D721Med (cell line): ENCODE measurements at regions not wholly inside any gene's neighbourhood (a gene's known extent, or its start where the extent isn't known, plus 50 kb on each side); places are given as distances from the start of the nearest gene placed in this dataset.
"Not testable (repeated sequence)": the region's sequence is repeated elsewhere in the genome, so short reads cannot be mapped to it uniquely, and the experiment has no call there.

Experiments used
- DNase-seq: peaks from one replicate; pipeline ENCODE4 v3.0.0; 2011; ENCODE audit warnings: low spot score; ENCODE audit not compliant: insufficient read length
- FAIRE-seq: peaks from 2 replicates; lab custom pipeline; 2011; peaks lifted over from hg19 to GRCh38; lab: Jason Lieb, UNC
- TF ChIP-seq, protein P1 (sequence below): IDR thresholded peaks from 2 replicates; pipeline ENCODE4 v1.5.1; 2012; ENCODE audit warnings: mild to moderate bottlenecking, control low read depth; ENCODE audit not compliant: insufficient read depth; ENCODE audit errors: missing control alignments

DNA sequence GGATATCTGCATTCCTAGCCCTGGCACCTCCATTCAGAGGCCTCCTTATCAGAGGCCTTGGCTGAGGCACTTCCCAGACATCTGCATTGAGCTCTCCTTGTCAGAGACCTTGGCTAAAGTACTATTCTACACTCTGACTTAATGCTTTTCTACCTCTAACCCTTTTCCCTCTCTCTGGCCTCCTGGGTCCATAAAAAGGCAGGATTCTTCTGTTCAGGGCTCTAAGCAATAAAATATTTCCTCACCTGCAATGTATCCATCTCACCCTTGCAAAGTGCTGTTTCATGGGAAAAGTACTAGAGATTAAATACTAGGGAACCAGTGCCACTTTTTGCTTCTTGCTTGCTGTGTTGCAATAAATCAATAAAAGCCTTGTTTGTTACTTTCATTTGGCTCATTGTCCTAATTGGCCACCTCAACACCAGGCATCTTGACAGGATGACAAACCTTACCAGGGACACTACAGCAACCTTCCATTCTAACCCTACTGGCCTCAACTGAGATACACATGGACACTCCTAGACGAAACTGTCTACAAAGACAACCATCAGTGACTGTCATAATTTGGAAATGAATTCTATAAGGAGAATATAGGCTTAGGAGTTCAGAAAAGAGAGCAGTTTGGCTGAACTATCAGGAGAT, 106.5 kb upstream of the SETMAR start:
- TF ChIP-seq, protein P1, sequence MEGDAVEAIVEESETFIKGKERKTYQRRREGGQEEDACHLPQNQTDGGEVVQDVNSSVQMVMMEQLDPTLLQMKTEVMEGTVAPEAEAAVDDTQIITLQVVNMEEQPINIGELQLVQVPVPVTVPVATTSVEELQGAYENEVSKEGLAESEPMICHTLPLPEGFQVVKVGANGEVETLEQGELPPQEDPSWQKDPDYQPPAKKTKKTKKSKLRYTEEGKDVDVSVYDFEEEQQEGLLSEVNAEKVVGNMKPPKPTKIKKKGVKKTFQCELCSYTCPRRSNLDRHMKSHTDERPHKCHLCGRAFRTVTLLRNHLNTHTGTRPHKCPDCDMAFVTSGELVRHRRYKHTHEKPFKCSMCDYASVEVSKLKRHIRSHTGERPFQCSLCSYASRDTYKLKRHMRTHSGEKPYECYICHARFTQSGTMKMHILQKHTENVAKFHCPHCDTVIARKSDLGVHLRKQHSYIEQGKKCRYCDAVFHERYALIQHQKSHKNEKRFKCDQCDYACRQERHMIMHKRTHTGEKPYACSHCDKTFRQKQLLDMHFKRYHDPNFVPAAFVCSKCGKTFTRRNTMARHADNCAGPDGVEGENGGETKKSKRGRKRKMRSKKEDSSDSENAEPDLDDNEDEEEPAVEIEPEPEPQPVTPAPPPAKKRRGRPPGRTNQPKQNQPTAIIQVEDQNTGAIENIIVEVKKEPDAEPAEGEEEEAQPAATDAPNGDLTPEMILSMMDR, result no peak
- no peak for FAIRE-seq

DNA sequence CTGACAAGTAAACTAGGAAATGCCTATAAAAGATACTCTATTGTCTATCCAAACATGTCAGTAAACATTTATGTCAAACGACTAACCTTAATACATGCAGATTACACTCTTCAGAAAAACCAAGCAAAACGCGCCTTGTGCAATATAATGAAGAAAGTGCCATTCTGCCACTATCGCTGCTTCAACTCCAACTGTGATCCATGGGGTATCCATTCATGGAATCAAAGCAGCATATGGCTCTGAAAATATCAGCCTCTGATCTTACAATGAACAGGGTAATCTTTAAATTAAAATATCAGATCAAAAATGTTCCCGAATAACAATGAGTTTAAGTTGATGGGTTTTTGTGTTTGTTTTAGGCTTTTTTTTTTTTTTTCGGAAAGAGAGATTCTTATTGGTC, 105.5 kb upstream of the SETMAR start:
- no peak for FAIRE-seq
- DNase-seq, result no peak
- TF ChIP-seq, protein P1, result no peak

More for the DNA sequence above, 106.5 kb upstream of the SETMAR start:
- no peak for DNase-seq

DNA sequence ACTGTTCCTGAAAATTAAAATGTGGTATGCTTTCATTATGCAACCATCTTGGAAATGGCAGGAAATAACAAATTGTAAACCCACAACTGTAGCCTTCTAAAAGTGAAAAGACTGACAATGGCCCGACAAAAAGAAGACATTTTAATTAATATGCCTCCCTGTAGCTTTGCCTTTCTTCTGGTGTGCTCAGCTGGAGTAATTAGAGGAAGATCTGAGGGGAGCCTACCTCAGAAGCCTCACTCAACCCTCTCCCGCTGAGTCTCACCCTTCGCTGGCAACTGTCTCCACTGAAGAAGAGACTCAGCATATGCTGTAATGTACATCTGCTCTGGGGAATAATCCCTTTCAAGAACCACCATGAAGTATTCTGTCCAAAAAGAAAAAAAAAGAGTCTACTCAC, 104.7 kb upstream of the SETMAR start:
- DNase-seq, result no peak
- TF ChIP-seq, protein P1, result no peak
- no peak for FAIRE-seq

DNA sequence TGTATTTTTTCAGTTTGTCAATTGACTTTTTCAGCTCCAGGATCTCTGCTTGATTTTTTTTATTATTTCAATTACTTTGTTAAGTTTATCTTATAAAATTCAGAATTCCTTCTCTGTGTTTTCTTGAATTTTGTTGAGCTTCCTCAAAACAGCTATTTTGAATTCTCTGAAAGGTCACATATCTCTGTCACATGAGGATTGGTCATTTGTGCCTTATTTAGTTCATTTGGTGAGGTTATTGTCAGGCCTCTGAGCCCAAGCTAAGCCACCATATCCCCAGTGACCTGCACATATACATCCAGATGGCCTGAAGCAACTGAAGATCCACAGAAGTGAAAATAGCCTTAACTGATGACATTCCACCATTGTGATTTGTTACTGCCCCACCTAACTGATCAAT, 98.4 kb upstream of the SETMAR start:
- DNase-seq, FAIRE-seq: not testable (repeated sequence)

DNA sequence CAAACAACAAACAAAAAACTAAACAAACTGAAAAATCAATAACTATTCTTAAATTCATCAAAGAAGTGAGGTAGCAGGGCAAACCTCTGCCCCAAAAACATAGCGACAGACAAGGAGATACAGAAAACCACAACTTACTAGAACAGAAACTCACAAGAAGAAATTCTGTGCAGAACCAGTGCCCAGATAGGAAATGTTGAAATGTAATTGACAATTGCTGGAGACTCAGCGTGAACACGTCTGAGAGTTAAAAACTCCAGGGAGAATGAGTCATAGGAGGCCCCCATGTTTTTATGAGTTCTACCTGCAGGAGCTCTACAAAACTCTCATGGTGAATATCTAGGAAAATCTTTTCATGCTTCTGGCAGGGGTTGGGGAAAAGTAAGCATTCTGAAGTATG, 95.5 kb upstream of the SETMAR start:
- DNase-seq (no peak), FAIRE-seq (no peak)
- TF ChIP-seq, protein P1, result no peak

DNA sequence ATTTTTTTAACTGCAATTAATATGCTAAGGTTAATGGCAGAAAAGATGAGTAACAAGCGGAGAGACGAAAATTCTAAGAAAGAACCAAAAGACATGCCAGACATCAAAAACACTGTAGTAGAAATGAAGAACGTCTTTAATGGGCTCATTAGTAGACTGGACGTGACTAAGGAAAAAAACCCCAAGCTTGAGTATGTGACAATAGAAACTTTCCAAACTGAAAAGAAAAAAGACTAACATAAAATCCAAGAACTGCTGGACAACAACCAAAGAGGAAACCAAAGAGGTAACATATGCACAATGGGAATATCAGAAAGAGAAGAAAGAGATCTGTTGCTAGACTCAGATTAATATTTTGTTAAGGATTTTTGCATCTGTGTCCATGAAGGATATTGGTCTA, 94.6 kb upstream of the SETMAR start:
- DNase-seq (no peak), FAIRE-seq (no peak)
- TF ChIP-seq, protein P1, result no peak

DNA sequence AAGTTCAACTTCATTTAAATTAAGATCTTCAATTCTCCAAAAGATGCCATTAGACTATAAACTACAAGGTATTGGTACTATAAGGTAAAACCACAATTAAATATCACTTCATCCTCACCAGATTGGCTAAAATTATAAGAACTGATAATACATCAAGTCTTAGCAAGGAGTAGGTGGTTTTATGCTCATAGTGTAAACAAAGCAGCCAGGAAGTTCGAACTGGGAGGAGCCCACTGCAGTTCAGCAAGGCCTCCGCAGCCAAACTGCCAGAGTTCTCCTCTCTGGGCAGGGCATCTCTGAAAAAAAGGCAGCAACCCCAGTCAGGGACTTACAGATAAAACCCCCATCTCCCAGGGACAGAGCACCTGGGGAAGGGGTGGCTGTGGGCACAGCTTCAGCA, 91.6 kb upstream of the SETMAR start:
- TF ChIP-seq, protein P1, result no peak
- DNase-seq, result no peak
- FAIRE-seq, result no peak

DNA sequence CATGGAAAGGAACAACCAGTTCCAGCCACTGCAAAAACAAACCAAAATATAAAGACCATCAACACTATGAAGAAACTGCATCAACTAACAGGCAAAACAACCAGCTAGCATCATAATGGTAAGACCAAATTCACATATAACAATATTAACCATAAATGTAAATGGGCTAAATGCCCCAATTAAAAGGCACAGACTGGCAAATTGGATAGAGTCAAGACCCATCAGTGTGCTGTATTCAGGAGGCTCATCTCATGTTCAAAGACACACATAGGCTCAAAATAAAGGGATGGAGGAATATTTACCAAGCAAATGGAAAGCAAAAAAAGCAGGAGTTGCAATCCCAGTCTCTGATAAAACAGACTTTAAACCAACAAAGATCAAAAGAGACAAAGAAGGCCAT, 89.7 kb upstream of the SETMAR start:
- DNase-seq, FAIRE-seq: not testable (repeated sequence)

DNA sequence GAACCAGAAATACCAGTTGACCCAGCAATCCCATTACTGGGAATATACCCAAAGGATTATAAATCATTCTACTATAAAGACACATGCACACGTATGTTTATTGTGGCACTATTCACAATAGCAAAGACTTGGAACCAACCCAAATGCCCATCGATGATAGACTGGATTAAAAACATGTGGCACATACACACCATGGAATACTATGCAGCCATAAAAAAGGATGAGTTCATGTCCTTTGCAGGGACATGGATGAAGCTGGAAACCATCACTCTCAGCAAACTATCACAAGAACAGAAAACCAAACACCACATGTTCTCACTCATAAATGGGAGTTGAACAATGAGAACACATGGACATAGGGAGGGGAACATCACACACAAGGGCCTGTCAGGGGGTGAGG, 86.2 kb upstream of the SETMAR start:
- not testable (repeated sequence) for DNase-seq, FAIRE-seq
